CD4-positive, alpha-beta T cell treated with Interleukin-10 for 1 hour (primary cell): ENCODE measurements at regions not wholly inside any gene's neighbourhood (a gene's known extent, or its start where the extent isn't known, plus 50 kb on each side); places are given as distances from the start of the nearest gene placed in this dataset.
"Not testable (repeated sequence)": the region's sequence is repeated elsewhere in the genome, so short reads cannot be mapped to it uniquely, and the experiment has no call there.

Experiments used
- DNase-seq: peaks from one replicate; pipeline ENCODE4 v3.0.0-alpha.2; 2020

DNA sequence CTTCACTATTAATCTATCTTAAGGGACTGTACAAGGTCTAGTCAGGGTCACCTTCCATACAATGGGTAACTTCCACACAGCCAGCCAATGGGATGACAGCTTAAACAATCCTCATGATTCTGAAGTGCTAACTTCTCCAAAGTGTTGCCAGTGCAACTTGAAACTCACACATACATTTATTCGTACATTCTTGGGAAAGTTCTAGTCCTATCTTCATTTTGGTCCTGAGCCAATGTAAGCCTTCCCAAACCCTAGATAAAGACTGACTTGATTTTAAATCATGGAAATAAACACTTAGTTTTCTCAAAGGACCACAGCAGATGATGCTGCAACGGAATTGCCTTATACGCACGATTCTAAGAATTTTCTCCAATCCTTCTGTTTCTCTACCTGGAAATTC is 117.5 kb upstream of the COL1A2 start:
- DNase-seq, result no peak

DNA sequence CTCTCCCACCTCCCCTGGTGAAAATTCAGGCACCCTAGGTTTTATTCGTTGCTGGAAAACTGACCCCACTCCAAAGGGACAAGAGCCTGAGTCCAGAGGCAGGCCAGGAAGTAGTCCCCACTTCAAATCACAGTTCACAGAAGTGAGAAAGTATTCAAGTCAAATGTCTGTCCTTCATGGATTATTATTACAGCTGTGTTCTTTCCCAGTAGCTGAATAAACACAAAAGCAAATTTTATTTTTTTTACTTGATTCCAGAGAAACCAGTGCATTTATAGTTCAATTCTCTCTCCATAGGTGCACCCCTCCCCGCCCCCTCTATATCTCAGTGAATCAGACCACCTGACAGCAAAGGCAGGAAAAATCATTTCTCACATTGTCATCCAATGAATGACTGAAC is 113.8 kb upstream of the COL1A2 start:
- no peak for DNase-seq

DNA sequence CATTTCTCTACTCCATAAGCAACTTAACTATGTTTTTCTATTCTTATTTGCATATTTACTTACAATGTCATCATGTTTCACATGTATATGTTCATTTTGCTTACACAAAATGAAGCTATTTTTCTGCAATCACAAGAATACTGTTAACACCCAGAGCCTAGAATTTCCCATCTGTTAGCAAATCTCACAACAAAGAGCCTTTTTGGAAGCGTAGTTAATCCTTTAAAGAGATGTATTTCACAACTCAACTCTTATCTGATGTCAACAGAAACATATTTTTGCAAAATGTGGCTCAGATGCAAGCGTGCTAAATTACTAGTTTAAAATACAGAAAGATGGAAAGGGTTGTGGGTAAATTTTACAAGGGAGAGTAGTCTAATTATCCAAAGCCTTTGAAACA is 110.6 kb upstream of the COL1A2 start:
- no peak for DNase-seq

DNA sequence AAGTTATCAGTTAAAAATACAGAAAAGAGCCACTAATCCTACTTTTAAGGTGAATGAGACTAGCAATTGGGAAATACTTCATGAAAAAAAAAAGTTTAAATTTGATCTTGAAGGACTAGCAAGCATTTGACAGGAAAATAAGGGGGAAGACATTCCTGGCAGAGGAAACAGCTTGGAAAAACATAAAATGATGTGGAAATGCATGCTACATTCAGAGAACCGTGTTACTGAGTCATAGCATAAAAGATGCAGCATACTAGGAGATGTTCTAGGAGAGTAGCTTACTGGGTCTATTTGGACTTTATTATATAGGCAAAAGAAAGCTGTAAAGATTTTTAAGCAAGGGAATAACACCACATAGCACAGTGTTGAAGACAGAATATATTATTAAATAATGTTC is 108.6 kb upstream of the COL1A2 start:
- no peak for DNase-seq

DNA sequence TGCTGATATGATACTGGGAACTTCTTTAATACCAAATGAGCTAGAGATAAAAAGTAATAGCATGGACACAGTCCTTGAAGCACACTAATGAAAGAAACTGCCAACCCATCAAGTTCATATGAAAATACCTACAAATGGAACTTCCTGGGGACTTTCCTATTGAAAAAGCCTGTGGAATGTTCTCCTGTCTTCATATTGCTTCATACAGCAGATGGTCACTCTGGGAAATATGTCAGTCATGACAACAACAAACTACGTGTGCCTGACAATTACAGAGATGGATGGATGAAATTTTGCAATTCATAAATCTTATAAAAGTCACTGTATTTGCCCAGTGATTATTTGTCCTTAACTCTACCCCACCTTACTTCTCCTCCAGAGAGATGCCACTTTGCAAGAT is 106.6 kb upstream of the COL1A2 start:
- no peak for DNase-seq

DNA sequence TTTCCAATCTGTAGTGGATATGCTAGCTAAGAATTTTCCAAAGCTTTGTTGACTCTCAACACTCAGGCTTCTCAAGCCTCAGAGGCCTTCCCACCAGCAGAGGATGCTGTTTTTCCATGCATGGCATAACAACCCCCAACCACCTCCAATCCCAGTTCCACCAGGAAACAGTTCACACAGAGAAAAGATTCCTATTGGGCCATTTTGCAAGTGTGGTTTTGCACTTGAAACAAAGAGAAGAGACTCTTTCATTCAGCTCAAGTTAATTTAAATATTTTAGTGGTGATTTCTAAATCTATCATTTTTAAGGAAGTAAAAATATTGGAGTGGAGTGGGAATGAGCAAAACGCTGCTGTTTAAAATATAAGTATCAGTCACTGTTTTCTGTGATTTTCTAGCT is 105.6 kb upstream of the COL1A2 start:
- no peak for DNase-seq

DNA sequence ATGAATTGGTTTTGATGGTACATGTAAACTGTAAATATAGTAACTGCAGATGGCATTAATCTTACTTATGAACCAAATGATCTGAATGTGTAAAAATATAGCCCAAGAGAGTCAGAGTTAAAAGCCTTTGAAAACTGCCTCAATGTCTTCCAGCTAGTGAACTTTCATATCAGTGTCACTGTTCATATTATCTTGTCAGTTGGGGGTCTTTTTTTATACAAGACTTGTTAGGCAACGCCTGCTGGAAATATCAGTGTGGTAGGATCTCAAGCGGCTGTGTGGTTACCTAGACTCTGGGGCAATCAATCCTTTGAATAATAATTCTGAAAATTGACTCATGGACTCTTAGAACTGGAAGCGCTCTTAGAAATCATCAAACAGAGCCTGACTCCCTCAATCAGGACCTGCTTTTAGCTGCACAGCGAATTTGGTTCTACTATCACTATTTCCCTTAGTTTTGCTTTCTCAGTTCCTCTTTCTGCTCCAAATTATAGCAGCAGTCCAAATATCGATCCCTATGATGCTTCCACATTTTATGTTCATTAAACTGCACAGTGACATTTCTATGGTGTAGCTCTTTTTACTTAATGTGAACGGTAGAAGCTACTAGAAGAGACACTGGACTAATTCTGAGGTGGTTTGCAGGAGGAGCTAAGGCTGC is 100.1 kb upstream of the COL1A2 start:
- no peak for DNase-seq

DNA sequence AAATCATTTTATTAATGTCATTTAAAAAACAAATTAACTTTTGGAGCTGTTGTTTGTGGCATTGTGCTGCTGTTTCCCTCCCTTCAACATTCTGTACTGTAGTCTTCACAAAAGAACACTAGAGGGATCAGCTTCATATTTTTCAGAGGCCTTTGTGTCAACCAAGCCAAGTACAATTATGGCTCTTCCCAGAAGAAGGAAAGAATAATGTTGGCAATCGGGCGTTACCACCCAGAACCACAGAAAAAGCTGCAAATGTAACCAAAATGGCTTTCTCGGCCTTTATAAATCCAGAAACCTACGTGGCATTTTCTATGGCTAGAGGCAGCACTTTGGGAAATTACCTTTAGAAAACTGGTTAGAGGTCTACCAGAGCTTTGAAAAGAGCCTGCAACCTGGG is 98.8 kb upstream of the COL1A2 start:
- no peak for DNase-seq

DNA sequence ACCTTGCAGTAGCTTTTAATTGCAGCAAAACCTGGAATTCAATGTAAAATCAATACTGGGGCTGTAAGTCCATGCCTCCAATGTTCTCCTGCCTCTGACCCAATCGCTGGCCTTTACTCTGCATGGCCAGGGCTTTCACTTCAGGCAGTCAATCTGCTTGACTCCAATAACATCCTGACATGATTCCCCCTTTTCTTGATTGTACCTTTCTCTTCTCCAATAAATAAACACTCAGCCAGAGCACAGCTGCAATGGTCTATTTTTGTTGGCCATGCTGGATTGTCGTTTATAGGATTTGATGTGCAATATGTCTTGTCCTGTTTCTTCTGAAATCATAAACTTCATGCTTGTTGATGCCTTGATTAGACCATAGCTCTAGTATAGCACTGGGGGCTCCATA is 97.8 kb upstream of the COL1A2 start:
- no peak for DNase-seq

DNA sequence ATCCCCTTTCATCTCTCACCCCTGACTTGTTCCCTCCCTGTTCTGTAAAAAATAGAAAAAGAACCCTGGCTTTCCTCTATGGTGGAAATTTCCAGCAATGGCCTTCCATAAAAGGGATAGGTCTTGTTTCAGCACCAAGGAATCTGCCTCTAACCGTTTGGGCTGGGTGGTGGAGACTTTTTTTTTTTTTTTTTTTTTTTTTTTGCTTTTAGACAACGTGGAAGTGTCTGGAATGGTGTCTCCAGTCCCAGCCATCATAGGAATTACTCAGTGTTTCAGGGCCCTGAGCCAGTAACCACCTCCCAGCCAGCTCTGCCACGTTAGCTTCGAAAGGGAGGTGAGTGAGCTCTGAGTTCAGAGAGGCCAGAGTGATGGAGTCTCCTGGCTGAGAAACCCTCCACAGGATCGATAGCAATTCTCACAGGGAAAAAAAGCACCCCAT is 97.3 kb upstream of the COL1A2 start:
- DNase-seq, result no peak

DNA sequence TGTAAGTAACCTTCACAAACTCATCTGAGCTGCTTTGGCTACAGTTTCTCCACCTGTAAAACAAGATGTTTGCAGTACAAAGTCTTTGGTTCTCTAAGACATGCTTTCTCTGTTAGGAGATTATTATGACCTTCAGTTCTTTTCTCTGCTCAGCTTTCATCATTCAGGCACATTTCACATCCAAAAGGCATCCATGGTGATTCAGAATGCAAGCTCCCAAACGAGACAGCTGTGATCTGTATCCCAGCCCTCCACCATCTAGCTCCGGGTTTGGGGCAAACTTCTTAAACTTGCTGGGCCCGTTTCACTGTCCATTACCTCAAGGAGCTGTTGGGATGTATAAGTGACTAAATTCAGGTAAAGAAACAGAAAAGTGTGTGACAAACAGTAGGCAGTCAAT is 95.8 kb upstream of the COL1A2 start:
- DNase-seq, result no peak

DNA sequence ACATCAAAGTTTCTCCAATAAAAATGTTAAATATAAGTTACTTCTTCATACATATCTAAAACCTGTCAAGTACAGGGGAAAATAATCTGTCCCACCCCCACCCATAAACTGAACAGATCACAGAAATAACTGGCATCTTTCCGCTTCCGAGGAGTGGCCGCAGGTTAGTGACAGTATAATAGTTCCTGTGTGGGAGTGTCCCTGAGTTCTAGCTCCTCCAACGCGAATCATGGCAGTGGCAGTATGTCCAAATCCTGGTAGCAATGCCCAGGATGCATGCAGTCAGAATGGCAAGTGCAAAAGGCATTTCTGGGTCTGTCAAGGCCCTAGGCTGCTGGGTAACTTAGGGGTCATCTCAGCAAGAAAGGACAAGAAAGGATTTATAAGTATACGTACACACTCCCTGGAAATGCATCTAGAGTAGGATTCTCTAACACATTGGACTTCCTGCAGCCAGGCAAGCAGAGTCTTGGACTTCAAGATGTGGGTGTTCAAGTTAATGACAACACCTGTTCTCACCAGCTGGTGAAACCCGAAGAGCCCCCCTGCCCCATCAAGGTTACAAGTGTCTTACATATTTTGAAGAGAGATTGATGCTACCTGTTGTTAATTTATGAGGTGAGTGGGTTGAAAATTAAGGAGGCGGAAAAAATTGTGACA is 94.4 kb upstream of the COL1A2 start:
- no peak for DNase-seq

DNA sequence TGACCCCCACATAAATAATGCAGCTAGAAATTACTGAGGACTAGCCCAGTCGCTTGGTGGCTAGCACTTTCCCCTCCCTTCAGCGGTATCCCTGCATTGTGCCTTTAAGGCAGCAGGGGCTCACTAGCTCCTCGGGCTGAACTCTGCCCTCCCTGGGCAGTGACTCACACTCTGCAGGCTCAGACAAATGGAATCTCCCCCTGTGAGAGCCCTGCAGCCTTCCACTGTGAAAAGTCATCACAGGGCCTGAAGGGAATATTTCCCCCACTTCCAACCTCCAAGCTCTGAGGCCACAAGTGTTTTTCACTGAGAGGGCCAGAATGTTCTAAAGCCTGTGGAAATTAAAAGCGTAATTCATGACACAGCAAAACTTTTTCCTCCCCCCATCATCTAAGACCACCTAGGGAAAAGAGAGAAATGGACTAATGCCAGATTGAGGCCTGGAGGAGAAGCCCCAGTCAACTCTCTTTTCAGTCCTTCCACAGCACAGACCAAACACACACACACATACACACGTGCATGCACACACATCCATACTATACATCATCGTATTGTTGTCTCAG is 93.6 kb upstream of the COL1A2 start:
- no peak for DNase-seq

DNA sequence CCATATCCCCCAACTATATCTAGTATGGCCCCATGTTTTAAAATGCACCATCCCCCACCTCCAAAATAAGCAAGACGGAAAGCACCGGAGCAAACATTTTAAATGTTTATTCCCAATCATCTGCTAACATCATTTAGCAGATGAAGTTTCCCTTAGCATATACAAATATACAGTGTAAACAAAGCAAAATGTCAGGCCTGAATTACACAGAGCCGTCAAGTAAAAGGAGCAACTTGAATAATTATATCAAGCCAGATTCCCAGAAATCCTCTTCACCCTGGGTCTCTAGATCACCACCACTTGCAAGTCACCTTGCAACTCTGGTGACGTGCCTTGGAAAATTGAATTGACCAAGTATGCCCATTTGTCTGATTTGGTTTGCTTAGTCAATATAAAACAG is 91.6 kb upstream of the COL1A2 start:
- DNase-seq, result no peak

DNA sequence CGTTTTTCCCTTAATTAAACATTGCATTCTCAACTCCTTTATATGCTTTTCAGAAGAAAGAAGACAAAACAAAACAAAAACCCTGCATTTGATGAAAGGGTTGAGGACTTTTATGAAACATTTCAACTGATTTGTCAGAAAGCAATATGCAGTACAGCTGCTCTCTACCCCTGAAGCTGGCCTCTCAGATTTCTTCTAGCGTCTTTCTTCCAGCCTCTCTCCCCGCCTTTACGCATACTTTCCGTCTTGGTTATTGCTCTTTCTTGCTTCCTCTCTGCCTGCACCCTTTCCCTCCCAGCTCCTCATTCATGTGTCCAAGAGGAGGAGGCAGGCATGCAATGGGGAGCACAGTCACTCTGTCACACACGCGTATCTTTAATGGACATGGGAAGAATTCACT is 91.0 kb upstream of the COL1A2 start:
- no peak for DNase-seq

DNA sequence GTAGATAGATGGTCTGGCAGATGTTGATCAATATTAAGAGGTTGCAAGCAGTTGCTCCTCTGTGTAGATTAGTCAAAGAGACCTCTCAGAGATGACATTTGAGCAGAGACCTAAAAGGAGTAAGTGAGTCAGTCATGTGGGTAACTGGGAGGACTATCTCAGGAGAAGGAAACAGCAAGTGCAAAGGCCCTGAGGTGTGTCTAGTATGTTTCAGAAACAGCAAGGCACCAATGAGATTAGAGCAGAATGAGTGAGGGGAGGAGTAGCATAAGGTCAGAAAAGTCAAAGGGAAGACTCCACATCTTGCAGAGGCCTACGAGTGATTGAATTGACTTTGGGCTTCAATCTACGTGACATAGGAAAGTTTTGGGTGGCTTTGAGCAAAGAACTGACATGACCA is 89.8 kb upstream of the COL1A2 start:
- DNase-seq, result no peak

DNA sequence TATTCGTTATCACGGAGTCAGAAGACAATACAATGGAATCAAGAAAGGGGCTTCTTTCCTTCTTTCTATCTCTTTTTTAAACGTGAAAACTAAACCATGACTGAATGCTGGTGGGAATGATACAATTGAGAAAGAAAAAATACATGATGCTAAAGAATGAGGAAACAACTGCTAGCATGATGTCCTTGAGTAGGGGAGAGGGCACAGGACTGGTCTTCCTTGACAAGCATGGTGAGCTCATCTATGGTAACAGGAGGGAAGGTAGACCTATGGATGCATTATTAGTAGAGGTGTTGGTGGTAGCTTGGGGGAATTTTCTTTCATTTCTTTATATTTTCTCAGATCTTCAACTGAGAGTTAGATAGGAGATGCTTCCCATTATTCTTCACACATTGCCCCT is 88.9 kb upstream of the COL1A2 start:
- no peak for DNase-seq

DNA sequence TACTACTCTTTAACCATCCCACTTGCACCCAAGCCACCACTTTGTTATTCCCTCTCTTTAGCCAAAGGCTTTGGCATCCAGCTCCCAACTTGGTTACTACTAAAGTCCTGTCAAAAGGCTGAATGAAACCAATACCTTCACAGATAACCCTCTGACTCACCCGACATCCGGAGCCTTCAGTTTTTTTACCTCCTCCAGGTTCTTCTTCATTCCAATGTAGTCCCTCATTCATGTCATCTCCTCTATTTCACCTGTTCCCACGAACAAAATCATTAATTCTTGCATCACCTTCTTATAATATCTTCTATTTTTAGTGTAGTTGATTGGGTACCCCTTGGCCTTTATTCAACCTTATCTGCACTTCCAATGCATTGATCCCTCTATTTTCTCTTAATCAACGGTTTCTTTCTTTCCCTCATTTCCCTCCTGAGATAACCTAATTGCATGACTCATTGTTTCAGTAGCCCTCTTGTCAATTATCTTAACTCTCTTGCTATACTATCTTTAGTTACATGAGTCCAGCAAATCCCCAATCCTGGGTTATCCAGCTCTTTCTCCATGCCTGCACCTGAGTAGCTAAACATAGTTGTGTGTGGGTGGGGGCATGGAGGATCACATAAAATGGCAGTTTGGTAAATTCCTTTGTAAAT is 87.2 kb upstream of the COL1A2 start:
- no peak for DNase-seq

DNA sequence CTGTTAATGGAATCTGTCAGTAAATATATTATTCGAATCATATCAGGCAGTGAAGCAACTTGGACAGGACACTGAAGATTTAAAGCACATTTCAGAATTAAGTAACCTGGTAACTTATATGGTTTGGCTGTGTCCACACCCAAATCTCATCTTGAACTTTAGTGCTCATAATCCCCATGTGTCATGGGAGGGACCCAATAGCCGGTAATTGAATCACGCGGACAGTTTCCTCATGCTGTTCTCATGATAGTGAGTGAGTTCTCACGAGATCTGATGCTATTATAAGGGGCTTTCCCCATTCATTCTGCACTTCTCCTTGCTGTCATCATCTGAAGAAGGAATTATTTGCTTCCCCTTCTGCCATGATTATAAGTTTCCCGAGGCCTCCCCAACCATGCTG is 83.2 kb upstream of the COL1A2 start:
- no peak for DNase-seq

DNA sequence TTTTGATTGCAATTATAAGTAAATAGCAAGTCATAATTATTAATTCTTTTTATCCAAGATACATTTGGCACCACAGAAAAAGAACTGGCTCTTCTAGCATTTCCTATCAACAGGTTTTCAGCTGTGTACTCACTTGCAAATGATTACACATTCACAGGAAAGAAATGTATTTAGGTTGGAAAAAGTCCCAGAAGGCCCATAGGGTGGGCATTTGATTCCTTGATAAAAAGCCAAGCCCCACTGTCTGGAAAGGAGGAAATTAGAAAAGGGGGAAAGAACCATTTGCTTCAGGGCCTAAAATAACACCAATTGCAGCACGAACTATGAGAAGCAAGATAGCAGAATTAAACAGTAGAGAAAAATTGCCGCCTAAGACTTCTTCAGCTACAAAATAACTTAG is 80.8 kb upstream of the COL1A2 start:
- DNase-seq, result no peak

DNA sequence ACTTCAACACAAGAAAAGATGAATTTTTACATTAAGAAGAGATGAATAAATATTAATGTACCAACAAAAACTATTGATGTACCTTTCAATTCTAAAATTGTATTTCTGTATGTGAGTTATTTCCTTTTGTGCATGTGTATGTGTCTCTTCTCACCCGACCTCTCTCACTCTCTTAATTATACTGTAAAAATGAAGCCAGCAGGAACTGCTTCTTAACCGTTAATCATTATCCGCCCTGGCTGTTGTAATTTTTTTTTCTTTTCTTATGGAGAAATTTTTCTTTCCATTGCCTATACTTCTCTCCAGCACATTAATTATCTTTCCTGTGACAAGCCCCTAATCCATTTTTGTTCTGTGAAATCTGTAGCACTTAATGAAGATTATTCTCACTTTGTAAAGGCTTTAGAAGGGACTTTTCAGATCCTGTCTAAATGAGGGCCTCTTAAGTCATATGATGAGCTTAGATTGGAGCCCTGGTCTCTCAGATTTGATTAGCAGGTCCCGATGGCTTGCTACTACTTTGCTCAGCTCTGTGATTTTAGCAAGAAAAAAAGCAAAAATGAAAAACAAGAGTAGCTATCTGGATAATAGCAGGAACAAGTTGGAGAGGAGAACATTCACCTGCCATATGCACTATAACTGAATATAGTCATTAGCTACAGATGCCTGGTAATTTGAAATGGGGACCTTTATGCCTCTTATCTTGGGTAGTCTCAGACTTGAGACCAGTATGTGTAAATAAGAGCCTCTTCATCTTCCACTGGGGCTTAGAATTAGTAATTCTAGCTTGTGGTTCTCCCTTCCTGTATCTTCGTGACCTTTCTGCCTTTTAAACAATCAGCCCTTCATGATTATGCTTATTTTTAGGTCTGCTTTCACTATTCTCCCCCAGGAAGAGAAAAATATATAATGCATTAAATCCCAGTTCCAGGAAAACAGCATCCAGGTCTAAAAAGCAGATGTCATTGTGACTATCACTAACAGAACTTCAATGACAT is 80.0 kb upstream of the COL1A2 start:
- DNase-seq, result no peak

DNA sequence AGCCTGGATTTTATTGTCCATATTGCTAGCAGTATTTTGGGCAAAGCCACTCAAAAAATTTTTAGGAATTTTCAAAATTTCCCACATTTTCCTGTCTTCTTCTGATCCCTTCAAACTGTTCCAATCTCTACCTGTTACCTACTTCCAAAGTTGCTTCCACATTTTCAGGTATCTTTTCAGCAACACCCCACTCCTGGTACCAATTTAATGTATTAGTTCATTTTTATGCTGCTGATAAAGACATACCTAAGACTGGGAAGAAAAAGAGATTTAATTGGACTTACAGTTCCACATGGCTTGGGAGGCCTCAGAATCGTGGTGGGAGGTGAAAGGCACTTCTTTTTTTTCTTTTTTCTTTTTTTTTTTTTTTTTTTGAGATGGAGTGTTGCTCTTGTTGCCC is 73.6 kb upstream of the COL1A2 start:
- not testable (repeated sequence) for DNase-seq

DNA sequence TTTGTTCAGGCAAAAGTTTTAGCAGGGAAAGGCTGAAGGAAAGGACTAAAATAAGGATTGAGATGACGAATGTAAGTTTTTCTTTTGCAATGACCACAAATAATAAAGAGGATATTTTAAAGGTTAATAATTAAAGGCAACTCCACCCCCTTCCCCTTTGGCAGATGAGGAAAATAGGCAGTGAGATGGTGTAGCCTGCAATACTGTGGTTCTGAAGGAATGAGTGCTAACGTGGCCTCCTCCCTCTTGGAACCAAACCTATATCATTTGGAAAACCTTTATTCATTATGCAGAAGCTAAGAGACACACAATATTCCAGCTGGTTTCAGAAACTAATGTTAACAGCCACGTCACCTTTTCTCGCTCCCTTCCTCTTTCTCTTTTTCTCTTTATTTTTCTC is 70.9 kb upstream of the COL1A2 start:
- no peak for DNase-seq
